NCI-H748 (cell line): ENCODE measurements at regions not wholly inside any gene's neighbourhood (a gene's known extent, or its start where the extent isn't known, plus 50 kb on each side); places are given as distances from the start of the nearest gene placed in this dataset.

ENCODE experiments used
- DNase-seq: peaks from one replicate; lab custom pipeline; 2025; ENCODE audit not compliant: unreplicated experiment; lab: John Stamatoyannopoulos, UW

DNA sequence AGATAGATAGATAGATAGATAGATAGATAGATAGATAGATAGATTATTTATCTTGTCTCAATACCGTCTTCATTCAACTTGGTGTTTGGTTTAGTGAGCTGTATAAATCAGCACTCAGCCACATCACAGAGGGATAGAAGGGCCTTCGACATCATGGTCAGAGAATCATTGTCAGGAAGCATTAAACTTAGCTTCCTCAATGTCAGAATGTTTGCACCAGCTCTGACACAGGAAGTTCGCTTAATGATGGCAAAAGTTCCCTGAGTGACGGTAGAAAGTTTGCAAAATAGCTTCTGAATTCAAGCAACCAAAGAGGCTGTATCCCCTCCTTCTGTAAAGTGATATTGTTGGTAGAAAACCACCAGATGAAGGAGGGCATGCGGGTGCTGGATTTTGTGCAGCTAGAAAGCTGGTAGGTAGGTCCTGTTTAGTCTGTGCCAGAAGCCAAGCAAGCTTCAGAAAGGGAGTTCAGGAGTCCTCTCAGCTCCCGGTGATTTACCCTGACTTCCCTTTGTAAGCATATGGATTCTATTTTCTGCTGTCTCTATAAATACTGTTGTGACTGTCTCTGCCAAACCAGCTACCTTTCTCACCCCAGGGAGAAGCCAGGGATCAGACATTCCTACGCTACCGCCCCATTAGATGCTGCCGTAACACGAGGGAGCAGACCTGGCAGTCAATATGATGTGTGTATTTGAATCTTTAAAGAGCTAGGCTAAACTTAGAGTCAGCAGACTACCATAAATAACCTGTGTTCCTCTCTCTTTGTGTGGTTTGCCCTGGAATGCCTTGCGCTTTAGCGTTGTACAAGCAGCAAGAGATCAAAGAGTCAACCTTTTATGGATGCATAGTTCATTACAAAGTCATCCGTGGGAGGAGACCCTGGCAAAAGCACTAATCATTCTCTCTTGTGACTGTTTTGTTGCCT, 200.5 kb upstream of the KIAA1217 start:
- DNase-seq = no peak

DNA sequence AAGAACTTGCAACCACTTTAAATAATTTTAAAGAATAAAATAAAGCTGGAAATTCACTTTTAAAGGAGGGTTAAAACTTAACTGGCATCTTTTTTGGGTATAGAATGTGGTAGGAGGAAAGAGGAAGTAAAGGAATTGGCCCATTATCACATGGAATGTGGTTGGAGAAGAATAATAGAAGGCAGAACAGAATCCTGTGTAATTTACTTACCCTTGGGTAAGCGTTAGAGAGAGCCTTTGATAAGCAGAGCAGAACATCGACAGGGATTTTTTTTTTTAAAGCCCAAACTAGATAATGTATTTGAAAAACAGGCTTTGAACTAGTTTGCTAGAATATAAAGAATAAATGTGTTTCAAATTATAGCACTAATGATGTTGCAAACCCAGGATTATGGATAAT, 199.8 kb upstream of the KIAA1217 start:
- DNase-seq = no peak

DNA sequence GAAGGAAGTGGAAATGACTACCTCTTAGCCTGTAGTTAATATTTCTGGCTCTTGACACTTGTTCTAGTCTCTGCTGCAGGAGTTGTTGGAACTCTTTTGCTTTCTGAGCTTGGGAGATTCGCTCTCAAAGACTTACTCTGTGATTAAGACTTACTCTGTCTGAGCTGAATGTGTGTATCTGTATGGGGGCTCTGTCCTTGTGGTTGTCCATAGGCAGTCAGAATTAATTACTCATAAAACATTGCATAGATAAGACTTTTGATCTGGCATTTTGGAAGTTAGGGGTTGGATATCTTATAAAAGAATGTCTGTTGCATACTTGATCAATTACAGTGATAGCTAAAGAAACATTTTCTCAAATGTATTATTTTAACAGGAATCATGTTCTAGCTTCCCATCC, 199.2 kb upstream of the KIAA1217 start:
- no peak for DNase-seq

DNA sequence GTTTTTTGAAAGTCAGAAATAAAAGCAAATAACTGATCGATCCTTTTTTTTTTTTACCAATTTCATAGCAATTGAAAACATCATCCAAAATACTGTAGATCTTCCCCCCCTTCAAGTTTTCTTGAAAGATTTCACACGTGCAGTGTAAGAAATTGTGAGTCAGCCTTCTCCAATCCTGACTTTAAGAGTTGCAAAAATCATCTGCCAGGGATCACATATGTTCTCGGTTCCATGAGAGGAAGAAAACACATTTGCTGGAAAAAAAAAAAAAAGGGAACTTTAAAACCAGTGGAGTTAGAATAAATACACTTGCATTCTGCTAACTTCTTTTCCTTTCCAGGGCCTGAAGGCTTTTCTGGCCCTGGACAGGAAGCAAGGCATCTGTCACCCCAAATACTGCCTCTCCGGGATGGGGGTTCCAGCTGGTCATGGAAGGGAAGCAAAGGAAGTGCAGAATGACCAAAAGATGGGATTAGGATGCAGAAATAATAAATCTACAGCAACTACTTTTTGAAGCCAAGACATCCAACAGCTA, 198.4 kb upstream of the KIAA1217 start:
- DNase-seq = no peak

DNA sequence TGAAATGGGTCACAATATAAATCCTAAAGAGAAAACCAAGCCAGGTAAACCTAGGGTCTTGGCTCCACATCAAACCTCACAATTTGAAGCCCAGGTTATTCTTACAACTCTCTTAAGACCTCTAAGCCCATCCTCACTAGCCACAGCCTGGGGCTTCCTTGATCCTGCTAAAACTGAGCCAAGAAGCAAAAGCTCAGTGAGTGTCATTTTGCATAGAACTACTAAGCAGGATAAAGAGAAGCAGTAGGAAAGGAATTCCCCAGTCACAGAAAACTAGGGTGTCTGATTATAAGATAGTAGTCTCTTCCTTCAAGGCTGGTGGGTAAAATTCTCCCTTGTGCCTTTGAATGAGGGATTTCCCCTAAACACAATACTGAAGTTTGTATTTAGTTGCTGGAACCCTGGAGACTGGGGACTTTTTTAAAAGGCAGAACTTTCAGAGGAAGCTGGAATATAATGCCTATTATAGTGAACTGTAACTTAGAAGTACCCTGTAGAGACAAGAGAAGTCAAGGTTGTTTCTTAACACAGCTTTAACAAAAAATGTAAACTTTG, 196.6 kb upstream of the KIAA1217 start:
- no peak for DNase-seq

DNA sequence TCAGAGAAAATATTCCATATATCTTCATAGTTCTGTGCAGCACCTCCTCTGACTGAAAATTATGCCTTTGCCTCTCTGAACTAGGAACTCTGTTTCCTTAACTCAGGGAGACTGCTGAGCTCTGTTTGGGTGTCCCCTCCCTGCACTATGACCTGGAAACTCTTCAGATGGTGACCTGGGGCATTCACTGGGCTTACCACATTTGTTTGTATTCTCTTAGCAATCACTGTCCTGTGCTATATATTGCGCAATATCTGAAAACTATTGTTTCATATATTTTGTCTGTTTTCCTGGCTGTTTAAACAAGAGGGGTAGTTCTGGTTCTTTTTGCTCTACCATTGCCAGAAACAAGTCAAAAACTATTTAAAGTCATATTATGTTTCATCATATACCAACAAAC, 181.8 kb upstream of the KIAA1217 start:
- DNase-seq = no peak

DNA sequence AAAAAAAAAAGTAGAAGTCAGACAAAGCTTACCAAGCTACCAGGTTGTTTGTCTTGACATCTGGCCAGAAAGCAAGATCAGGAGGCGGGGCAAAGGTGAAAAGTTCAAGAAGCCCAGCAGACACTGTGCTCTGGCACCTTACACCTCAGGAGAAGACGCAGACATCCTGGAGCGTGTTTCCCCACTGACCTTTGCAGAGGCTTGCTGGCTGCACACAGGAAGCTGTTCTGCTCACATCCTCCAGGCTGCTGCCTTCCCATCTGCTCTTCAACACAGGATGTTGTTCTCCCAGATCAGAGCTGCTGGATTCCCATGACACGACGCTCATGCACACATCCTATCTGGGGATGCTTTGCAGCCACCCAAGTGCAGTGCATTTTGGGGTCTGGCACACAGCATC, 174.4 kb upstream of the KIAA1217 start:
- DNase-seq = no peak

DNA sequence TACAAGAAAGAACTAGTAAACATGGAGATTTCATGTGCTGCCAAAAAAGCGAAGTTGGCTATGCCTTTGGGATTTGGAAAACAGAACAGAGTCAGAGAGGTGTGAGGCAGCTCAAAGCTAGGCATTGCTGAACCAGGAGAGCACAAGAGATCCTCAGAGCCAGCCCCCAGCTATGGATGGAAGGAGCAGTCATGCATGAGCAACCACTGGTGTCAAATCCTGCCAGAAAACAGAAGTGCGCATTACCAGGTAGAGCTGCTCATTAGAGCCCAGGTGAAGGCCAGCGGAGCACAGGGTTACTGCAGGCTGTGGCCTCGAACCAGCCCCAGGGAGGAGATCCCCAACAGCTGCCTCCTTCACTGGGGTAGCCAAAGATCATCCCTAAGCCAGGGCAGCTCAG, 173.2 kb upstream of the KIAA1217 start:
- no peak for DNase-seq

DNA sequence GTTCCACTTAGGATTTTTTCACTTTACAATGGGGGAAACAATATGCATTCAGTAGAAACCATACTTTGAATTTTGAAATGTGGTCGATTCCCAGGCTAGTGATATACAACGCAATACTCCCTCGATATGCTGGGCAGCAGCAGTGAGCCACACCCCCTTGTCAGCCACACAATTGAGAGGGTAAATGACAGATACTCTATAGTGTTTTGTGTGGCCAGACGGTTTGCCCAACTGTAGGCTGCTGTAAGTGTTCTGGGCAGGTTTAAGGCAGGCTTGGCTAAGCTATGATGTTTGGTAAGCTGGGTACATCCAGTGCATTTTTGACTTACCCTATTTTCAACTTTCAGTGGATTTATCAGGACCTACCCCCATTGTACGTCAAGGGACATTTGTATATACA, 169.6 kb upstream of the KIAA1217 start:
- DNase-seq = no peak

DNA sequence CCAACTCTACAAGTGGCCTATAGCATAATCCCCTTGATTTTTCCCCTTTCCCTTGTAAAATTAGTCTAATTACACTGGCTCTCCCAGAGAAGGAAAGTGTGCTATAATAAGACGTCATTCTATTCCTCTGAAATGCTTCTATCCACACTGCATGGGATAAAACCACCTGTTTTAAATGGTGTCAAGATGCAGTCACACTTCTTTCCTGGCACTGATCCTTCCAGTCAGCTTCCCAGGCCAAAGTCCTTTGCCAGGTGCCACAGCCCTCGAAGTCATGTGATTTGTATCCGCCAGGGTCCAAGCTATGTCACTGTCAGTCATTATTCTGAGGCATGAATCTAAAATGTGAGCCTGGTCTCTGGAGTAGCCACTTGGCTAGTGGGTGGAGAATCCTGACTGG, 169.0 kb upstream of the KIAA1217 start:
- no peak for DNase-seq

DNA sequence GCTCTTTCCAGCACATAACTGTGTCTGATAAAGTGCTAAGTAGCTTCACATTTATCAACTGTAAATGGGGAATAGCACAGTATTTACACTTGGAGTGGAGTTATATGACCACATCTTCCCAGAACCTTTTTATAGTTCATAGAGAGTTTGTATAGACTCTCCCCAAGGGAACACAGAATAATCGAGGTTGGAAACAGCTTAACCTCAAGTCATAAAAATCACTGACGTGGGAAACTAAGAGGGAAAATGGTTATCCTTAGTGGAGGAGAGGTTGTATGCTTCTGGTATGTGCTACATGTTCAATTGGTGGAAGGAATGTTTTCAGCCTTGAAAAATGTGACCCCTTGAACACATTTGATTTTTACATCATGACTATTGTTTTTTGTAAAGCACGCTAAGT, 167.9 kb upstream of the KIAA1217 start:
- DNase-seq = no peak

DNA sequence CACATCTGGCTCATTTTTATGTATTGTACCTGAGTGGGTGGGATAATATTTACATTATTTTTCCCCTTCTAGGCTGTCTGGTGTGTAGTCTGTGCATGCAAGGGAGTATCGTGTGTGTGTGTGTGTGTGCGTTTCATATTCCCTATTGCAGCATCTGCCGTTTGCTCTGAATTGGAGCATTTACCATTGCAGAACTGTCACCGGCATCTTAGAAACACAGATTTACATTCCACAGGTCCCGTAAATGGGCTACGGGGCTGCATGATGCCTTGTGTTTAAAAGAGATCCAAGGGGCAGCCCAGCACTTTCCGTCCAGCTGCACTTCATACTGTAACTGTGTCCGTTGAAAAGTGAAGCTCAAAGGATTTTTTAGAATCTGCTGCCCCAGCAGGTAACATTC, 167.1 kb upstream of the KIAA1217 start:
- DNase-seq = no peak

DNA sequence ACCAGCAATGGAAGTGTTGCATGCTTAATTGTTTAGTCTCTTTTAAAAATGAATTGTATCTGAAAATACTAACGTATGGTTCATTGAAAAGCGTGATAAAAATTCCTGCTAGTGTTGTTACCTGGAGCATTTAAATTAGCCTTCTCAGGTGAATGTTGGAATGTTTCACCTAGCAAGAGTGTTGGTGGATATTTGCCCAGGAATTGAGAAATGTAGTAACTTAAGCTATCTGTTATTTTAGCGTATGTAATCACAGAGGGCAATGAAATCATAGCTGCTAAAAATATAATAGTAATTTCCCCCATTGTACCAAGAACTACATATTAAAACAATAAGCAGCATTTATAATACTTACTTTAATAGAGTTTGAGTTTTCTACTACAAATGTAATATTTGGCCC, 166.1 kb upstream of the KIAA1217 start:
- DNase-seq = no peak

DNA sequence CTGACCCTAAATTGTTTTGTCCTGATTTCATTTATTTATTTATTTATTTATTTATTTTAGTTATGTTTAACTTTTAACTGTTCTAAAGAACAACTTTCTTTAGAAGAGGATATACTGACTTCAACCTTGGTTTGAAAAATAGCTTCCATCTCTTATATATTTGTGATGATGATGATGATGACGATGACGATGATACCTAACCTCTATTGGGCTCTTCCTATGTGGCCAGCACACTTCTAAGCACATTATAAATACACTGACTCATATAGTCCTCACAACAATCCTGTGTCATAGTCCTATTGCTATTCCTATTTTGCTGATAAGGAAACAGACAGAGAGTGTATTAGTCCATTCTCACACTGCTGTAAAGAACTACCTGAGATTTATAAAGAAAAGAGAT, 162.9 kb upstream of the KIAA1217 start:
- DNase-seq = no peak

DNA sequence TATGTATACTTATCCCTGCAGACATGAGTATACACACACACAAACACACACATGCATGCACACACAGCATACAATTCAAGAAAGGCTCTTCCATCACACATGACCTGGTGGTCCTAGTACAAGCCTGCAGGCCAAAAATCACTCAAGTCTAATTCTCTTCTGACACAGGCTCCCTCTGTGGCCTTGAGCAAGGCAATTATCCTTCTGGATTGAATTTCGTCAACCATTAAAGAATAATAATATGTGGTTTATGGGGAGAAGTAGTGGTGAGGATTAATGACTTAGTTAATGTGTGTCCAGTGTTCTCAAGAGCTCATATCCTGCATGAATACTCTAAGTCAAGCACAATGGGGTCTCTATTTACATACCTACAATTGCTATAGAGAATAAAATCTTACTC, 161.8 kb upstream of the KIAA1217 start:
- DNase-seq = no peak

DNA sequence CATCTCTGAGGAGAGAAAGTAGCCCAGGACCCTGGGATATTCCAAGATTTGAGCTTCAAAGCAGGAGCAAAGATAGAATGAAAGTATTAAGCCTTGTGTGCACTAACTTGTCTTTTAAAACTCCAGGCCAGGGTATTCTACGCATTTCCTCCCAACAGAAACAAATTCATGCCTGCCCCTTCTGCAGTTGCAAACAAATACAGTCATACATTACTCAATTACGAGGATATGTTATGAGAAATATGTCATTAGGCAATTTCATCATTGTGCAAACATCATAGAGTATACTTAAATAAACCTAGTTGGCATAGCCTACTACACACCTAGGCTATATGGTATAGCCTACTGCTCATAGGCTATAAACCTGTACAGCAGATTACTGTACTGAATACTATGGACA, 154.5 kb upstream of the KIAA1217 start:
- DNase-seq = no peak

DNA sequence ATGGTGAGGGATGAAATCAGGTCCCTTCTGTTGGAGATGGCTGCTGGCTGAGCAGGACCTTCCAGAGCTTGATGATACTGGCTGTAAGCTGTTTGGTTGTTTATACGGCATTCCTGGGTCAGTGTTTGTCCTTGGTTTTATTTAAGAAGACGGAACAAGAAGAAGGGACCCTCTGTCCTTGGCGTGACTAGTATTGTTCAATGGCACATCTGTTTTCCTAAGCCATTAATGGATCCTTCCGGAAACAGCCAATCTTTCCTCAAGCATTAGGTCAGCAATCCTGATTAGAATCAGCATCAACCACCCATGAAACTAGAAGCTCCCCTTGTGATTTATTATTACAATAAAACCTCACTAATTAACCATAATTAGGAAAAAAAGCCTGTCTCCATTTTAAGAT, 128.7 kb upstream of the KIAA1217 start:
- DNase-seq = no peak

DNA sequence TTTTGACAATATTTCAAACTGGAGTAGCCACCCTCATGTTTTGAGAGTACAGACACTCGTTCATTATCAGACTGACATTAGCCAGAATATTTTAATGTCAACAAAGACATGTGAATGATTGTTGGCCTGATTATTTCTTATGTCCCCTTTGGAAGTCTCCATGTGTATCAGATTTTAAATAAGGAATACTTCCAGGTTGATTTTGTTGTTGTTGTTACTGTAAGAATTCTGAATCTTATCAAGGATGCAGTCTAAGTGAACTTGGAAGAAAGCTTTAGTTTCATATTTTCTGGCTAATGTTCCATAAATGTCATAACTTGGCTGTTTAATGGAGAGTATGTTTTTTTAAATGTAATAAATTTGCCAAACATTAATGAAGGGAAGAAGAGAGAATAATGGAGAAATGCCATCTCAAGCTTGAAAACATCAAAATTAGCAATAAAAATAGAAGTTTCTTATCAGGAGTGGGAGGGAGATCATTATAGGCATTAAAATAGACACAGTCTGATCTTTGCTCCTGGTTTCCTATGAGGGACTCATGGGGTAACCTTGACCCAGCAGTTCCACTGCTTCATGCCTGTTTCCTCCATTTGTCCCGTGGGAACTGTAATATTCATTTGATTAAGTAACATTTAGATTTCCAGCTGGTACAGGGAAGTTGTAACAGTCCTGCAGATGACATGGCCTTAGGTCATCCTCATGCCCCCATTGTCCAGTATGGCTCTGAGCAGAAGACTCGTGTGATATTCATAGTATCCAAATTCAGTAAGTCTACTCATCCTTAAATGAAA, 122.4 kb upstream of the KIAA1217 start:
- DNase-seq = no peak

DNA sequence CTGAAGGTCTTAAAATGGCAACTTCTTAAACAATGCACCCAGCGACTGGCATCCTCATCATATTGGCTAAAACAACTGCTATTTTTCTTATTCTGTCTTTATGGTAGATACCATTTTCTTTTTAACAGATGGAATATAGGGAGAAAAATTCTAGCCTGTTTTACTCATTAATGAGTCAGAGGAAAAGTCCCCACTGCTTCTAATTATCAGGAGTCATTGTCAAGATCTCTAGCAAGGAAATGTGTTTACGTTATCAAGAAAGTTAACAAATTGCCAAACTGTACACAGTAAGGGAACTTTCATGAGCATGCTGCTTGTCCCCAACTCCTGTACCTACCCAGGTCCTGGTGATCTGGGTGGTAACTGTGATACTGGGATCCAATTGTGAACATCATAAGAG, 117.7 kb upstream of the KIAA1217 start:
- DNase-seq = no peak

DNA sequence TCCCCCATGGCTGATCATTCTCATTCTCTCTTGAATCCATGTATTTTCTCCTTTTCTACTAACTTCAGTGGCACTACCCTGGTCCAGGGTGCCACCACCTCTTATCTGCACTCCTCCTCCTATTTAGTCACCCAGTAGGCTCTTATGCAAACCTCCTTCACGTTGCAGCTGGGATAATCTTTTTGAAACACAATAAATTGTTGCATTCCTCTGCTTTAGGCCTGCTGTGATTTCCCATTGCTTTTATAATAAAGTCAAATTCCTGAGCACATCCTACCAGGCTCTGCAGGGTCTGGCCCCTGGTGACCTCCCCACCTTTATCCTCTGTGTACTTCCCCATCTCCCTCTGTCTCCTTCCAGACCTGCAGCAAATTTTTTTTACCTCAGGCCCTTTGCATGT, 112.7 kb upstream of the KIAA1217 start:
- no peak for DNase-seq

DNA sequence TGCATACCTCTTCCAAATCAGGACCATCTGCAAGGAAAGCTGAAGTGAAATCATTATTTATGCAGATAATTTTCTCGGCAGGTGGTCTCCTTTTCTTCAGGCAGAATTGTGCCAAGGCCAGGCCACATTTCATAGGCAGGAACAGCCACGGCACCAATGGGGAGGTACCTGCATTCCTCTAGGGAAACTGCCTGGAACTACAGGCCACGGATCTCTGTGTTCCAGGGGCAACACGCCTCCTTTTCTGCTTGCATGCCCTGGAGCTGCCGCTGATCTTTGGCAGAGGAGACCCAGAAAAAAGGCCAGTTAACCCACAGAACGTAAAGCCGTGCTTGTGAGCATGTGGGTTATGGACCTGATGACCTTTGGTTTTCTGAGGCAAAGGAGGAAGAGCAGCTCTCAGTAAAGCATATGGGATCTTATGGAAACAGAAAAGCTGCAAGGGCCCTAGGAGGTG, 111.2 kb upstream of the KIAA1217 start:
- no peak for DNase-seq

DNA sequence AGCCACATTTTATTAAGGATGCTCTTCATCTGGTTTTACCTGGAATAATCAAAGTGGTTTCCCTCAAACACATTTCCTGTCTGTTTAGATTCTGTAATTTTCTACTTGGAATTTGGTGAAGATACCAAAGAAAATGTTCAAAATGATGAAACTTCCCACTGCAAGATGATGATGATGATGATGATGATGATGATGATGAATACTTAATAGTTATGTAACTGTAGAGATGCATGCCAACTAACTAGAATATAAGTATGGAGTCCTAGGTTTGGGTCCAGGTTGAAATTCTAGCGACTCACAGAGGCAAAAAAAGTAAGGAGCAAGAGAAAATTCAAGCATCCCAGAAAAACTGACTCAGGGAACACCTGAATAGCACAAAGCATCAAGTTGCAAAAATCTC, 104.0 kb upstream of the KIAA1217 start:
- no peak for DNase-seq
